DND-41 (cell line): ENCODE measurements at regions not wholly inside any gene's neighbourhood (a gene's known extent, or its start where the extent isn't known, plus 50 kb on each side); places are given as distances from the start of the nearest gene placed in this dataset.

Experiments
- ATAC-seq: fragments of 200-7000 bp; cut with Tn5 transposase; 3 replicates; pipeline ENCODE4 v1.9.1; 2021; ENCODE audit warnings: low read depth; ENCODE audit not compliant: insufficient read depth
- DNase-seq: peaks from one replicate; pipeline ENCODE4 v3.0.0-alpha.2; 2020
- H2AFZ ChIP-seq: 2 replicates; pipeline ENCODE4 v1.6.0; 2012; ENCODE audit warnings: low read depth, low read length
- H3K27ac ChIP-seq: 2 replicates; pipeline ENCODE4 v1.5.1; 2012; ENCODE audit warnings: low read length, inconsistent platforms
- H3K27me3 ChIP-seq: fragments of 200-600 bp; sonication (generic); 2 replicates; pipeline ENCODE4 v1.6.0; 2012; ENCODE audit warnings: low read length, mild to moderate bottlenecking, inconsistent platforms; ENCODE audit not compliant: insufficient read depth, poor library complexity
- H3K36me3 ChIP-seq: 2 replicates; pipeline ENCODE4 v1.5.1; 2012; ENCODE audit warnings: low read length, inconsistent platforms; ENCODE audit not compliant: insufficient read depth
- H3K4me1 ChIP-seq: 2 replicates; pipeline ENCODE4 v1.5.1; 2012; ENCODE audit warnings: mild to moderate bottlenecking, low read length; ENCODE audit not compliant: insufficient read depth
- H3K4me2 ChIP-seq: 2 replicates; pipeline ENCODE4 v1.6.0; 2012; ENCODE audit warnings: mild to moderate bottlenecking, moderate library complexity, low read length, inconsistent platforms; ENCODE audit not compliant: insufficient read depth
- H3K4me3 ChIP-seq, 2 experiments: fragments of 200-600 bp in 1 of 2; shearing (Covaris generic) in 1 of 2; 2 replicates each; pipeline ENCODE4 v1.5.1; 2012 to 2016; ENCODE audit warnings: inconsistent platforms in 2 of 2, low read length in 2 of 2, mild to moderate bottlenecking in 2 of 2, low read depth in 1 of 2, moderate library complexity in 1 of 2
- H3K79me2 ChIP-seq: 2 replicates; pipeline ENCODE4 v1.6.0; 2012; ENCODE audit warnings: low read length, inconsistent platforms; ENCODE audit not compliant: insufficient read depth
- H3K9ac ChIP-seq: 2 replicates; pipeline ENCODE4 v1.6.0; 2012; ENCODE audit warnings: low read depth, mild to moderate bottlenecking, inconsistent platforms, low read length, moderate library complexity
- H3K9me3 ChIP-seq: 2 replicates; pipeline ENCODE4 v1.5.1; 2012; ENCODE audit warnings: low read length, moderate library complexity, mild to moderate bottlenecking, inconsistent platforms; ENCODE audit not compliant: insufficient read depth, severe bottlenecking
- H4K20me1 ChIP-seq: 2 replicates; pipeline ENCODE4 v1.6.0; 2012; ENCODE audit warnings: low read length; ENCODE audit not compliant: insufficient read depth
- CTCF ChIP-seq: IDR thresholded peaks from 2 replicates; pipeline ENCODE4 v1.5.1; 2012; ENCODE audit warnings: borderline replicate concordance, low read length, moderate library complexity, mild to moderate bottlenecking; ENCODE audit not compliant: poor library complexity, severe bottlenecking; ENCODE audit errors: extremely low read depth
- EZH2 ChIP-seq: IDR thresholded peaks from 3 replicates; pipeline ENCODE4 v1.6.1; 2012; ENCODE audit warnings: borderline replicate concordance, low read depth, mild to moderate bottlenecking, moderate library complexity, low read length, inconsistent platforms; ENCODE audit not compliant: severe bottlenecking

GRCh38 chr9:89881431-89881830 lies 276.6 kb downstream of the GADD45G start:
- Histone ChIP-seq H3K9me3 (no peaks in the 10 kb centered on the region), H3K9ac (no peak overlapping the region), H4K20me1 (no peaks in the 10 kb centered on the region; the same call in 1 of the 2 replicates), H3K27me3 (no peaks in the 10 kb centered on the region), H3K36me3 (no peaks in the 10 kb centered on the region), H2AFZ (no peak overlapping the region), H3K79me2 (no peaks in the 10 kb centered on the region), H3K4me2 (no peak overlapping the region), H3K4me3 (no peak overlapping the region), H3K27ac (no peak overlapping the region), H3K4me1 (no peaks in the 10 kb centered on the region)
- DNase-seq (no peak), ATAC-seq (no peak)
- no peak for TF ChIP-seq EZH2
- TF ChIP-seq CTCF: no peak

- no peaks in the 10 kb centered on the region; the same call in 1 of the 2 replicates for H4K20me1 ChIP-seq
- no peak overlapping the region for H3K4me3 ChIP-seq
- no peak overlapping the region for H2AFZ ChIP-seq
- no peak overlapping the region for H3K9ac ChIP-seq
- no peaks in the 10 kb centered on the region for H3K27me3 ChIP-seq
- H3K79me2 ChIP-seq: no peaks in the 10 kb centered on the region
- no peak overlapping the region for H3K27ac ChIP-seq
- no peaks in the 10 kb centered on the region for H3K9me3 ChIP-seq
- ATAC-seq (no peak), DNase-seq (no peak)
- no peaks in the 10 kb centered on the region for H3K36me3 ChIP-seq
- H3K4me2 ChIP-seq: no peak overlapping the region
- no peak for TF ChIP-seq EZH2
- no peak for TF ChIP-seq CTCF
- H3K4me1 ChIP-seq: no peaks in the 10 kb centered on the region
These were observed 278.1 kb downstream of the GADD45G start for GRCh38 chr9:89882930-89883361.

GRCh38 chr9:89883401-89884341 lies 278.9 kb downstream of the GADD45G start:
- H3K36me3 ChIP-seq: no peaks in the 10 kb centered on the region
- no peak overlapping the region for H3K27ac ChIP-seq
- H3K4me1 ChIP-seq: no peaks in the 10 kb centered on the region
- ATAC-seq: no peak
- no peak overlapping the region for H3K4me2 ChIP-seq
- no peaks in the 10 kb centered on the region; the same call in 1 of the 2 replicates for H4K20me1 ChIP-seq
- H3K9ac ChIP-seq: no peak overlapping the region
- H3K9me3 ChIP-seq: no peaks in the 10 kb centered on the region
- no peak overlapping the region for H2AFZ ChIP-seq
- H3K79me2 ChIP-seq: no peaks in the 10 kb centered on the region
- no peak overlapping the region for H3K4me3 ChIP-seq
- no peak for DNase-seq
- no peaks in the 10 kb centered on the region for H3K27me3 ChIP-seq
- TF ChIP-seq EZH2: no peak

GRCh38 chr9:89884356-89885083 lies 279.7 kb downstream of the GADD45G start:
- no peak overlapping the region for H3K9ac ChIP-seq
- no peaks in the 10 kb centered on the region for H3K27me3 ChIP-seq
- H3K4me2 ChIP-seq: no peak overlapping the region
- no peaks in the 10 kb centered on the region for H3K79me2 ChIP-seq
- H3K36me3 ChIP-seq: no peaks in the 10 kb centered on the region
- DNase-seq (no peak), ATAC-seq (no peak)
- TF ChIP-seq CTCF: no peak
- TF ChIP-seq EZH2: no peak
- H3K9me3 ChIP-seq: no peaks in the 10 kb centered on the region
- no peak overlapping the region for H2AFZ ChIP-seq
- no peak overlapping the region for H3K4me3 ChIP-seq
- no peaks in the 10 kb centered on the region; the same call in 1 of the 2 replicates for H4K20me1 ChIP-seq
- no peaks in the 10 kb centered on the region for H3K4me1 ChIP-seq
- H3K27ac ChIP-seq: no peak overlapping the region
